ENCODE measurements at regions not wholly inside any gene's neighbourhood (a gene's known extent, or its start where the extent isn't known, plus 50 kb on each side); places are given as distances from the start of the nearest gene placed in this dataset.
"Not testable (repeated sequence)": the region's sequence is repeated elsewhere in the genome, so short reads cannot be mapped to it uniquely, and the experiment has no call there.

GRCh38 chr4:167831855-167832254 is 260.5 kb upstream of the ANXA10 start:
- no peak for DNase-seq (ENCODE audit: extremely low spot score)
- H3K36me3 ChIP-seq = no peaks in the 10 kb centered on the region
- H3K27me3 ChIP-seq = no peaks in the 10 kb centered on the region
- no peak overlapping the region for H3K4me3 ChIP-seq
- H3K27ac ChIP-seq (replicated peaks in 1 of 4) = no peak overlapping the region
- no peak for TF ChIP-seq POLR2AphosphoS5 (IDR thresholded peaks at IDR 0.05)
- TF ChIP-seq POLR2A (IDR thresholded peaks at IDR 0.05; ENCODE audit: low read depth) = no peak
- no peak for TF ChIP-seq EP300 (IDR thresholded peaks at IDR 0.05)
- no peak for TF ChIP-seq CTCF (IDR thresholded peaks at IDR 0.05)
- H3K4me1 ChIP-seq = no peaks in the 10 kb centered on the region
- intact Hi-C loops (cut with DNase I) = no loop called here
- H3K9me3 ChIP-seq = no peaks in the 10 kb centered on the region

GRCh38 chr4:167838686-167839085 is 253.7 kb upstream of the ANXA10 start:
- Histone ChIP-seq H3K4me1 (no peaks in the 10 kb centered on the region), H3K9me3 (no peaks in the 10 kb centered on the region), H3K4me3 (no peak overlapping the region), H3K36me3 (no peaks in the 10 kb centered on the region), H3K27me3 (no peaks in the 10 kb centered on the region), H3K27ac (replicated peaks in 1 of 4) (no peak overlapping the region)
- TF ChIP-seq CTCF (IDR thresholded peaks at IDR 0.05) = no peak
- TF ChIP-seq EP300 (IDR thresholded peaks at IDR 0.05) = no peak
- no peak for TF ChIP-seq POLR2A (IDR thresholded peaks at IDR 0.05; ENCODE audit: low read depth)
- no peak for TF ChIP-seq POLR2AphosphoS5 (IDR thresholded peaks at IDR 0.05)
- WGBS = 68% methylated on average over 1 of the region's 1 CpG
- intact Hi-C loops (cut with DNase I) = no loop called here
- DNase-seq (ENCODE audit: extremely low spot score) = no peak

- no peak for TF ChIP-seq CTCF (IDR thresholded peaks at IDR 0.05)
- TF ChIP-seq EP300 (IDR thresholded peaks at IDR 0.05) = no peak
- TF ChIP-seq POLR2AphosphoS5 (IDR thresholded peaks at IDR 0.05) = no peak
- no peak for TF ChIP-seq POLR2A (IDR thresholded peaks at IDR 0.05; ENCODE audit: low read depth)
- H3K9me3 ChIP-seq = no peaks in the 10 kb centered on the region
- no peak overlapping the region for H3K27ac ChIP-seq (replicated peaks in 1 of 4)
- H3K4me3 ChIP-seq = no peak overlapping the region
- 80% methylated on average over 2 of the region's 2 CpGs for WGBS
- no peaks in the 10 kb centered on the region for H3K36me3 ChIP-seq
- DNase-seq (ENCODE audit: extremely low spot score) = no peak
- no peaks in the 10 kb centered on the region for H3K4me1 ChIP-seq
- H3K27me3 ChIP-seq = no peaks in the 10 kb centered on the region
- intact Hi-C loops (cut with DNase I) = no loop called here
These were observed 249.8 kb upstream of the ANXA10 start for GRCh38 chr4:167842487-167842886.

- TF ChIP-seq POLR2AphosphoS5 (IDR thresholded peaks at IDR 0.05) (no peak), POLR2A (IDR thresholded peaks at IDR 0.05; ENCODE audit: low read depth) (no peak), EP300 (IDR thresholded peaks at IDR 0.05) (no peak), CTCF (IDR thresholded peaks at IDR 0.05) (no peak)
- Histone ChIP-seq H3K36me3 (no peaks in the 10 kb centered on the region), H3K27ac (replicated peaks in 1 of 4) (no peak overlapping the region), H3K4me3 (no peak overlapping the region), H3K9me3 (no peaks in the 10 kb centered on the region), H3K4me1 (no peaks in the 10 kb centered on the region), H3K27me3 (no peaks in the 10 kb centered on the region)
- intact Hi-C loops (cut with DNase I) = no loop called here
- no peak for DNase-seq (ENCODE audit: extremely low spot score)
- 63% methylated on average over 2 of the region's 2 CpGs for WGBS
These were observed 237.5 kb upstream of the ANXA10 start for GRCh38 chr4:167854881-167855280.

GRCh38 chr4:167858127-167858526 is 234.2 kb upstream of the ANXA10 start:
- H3K36me3 ChIP-seq; H3K4me1 ChIP-seq; intact Hi-C loops (cut with DNase I); H3K4me3 ChIP-seq; H3K9me3 ChIP-seq; DNase-seq (ENCODE audit: extremely low spot score); H3K27me3 ChIP-seq; H3K27ac ChIP-seq (replicated peaks in 1 of 4): not testable (repeated sequence)
- WGBS = 94% methylated on average over 11 of the region's 15 CpGs
